Glutamatergic neuron (in vitro differentiated cells): ENCODE measurements at regions not wholly inside any gene's neighbourhood (a gene's known extent, or its start where the extent isn't known, plus 50 kb on each side); places are given as distances from the start of the nearest gene placed in this dataset.
"Not testable (repeated sequence)": the region's sequence is repeated elsewhere in the genome, so short reads cannot be mapped to it uniquely, and the experiment has no call there.

Experiments used
- DNase-seq: peaks from one replicate; pipeline ENCODE4 v3.0.0; 2022
- H3K27ac Mint-ChIP-seq: one replicate; pipeline ENCODE4 v1.8.0; 2020; ENCODE audit warnings: mild to moderate bottlenecking, mixed read lengths, inconsistent platforms; ENCODE audit not compliant: unreplicated experiment
- H3K27me3 Mint-ChIP-seq: one replicate; pipeline ENCODE4 v1.8.0; 2020; ENCODE audit warnings: mild to moderate bottlenecking, moderate library complexity, mixed read lengths, inconsistent platforms; ENCODE audit not compliant: unreplicated experiment
- H3K36me3 Mint-ChIP-seq: one replicate; pipeline ENCODE4 v1.8.0; 2020; ENCODE audit warnings: mild to moderate bottlenecking, mixed read lengths, inconsistent platforms; ENCODE audit not compliant: unreplicated experiment
- H3K4me1 Mint-ChIP-seq: one replicate; pipeline ENCODE4 v1.8.0; 2020; ENCODE audit warnings: mild to moderate bottlenecking, low read depth, mixed read lengths, inconsistent platforms; ENCODE audit not compliant: unreplicated experiment
- H3K4me3 Mint-ChIP-seq: one replicate; pipeline ENCODE4 v1.8.0; 2020; ENCODE audit warnings: mild to moderate bottlenecking, mixed read lengths, inconsistent platforms; ENCODE audit not compliant: unreplicated experiment
- H3K9me3 Mint-ChIP-seq: one replicate; pipeline ENCODE4 v1.8.0; 2020; ENCODE audit warnings: mild to moderate bottlenecking, moderate library complexity, mixed read lengths, inconsistent platforms; ENCODE audit not compliant: unreplicated experiment
- CTCF ChIP-seq: fragments of 200-600 bp; sonication (generic); IDR thresholded peaks from one replicate; pipeline ENCODE4 v1.5.0; 2021; ENCODE audit not compliant: partially characterized antibody, unreplicated experiment

GRCh38 chr16:88263681-88264287 is 119.0 kb upstream of the ZNF469 start:
- H3K4me3 Mint-ChIP-seq, H3K9me3 Mint-ChIP-seq, DNase-seq, H3K27me3 Mint-ChIP-seq, H3K36me3 Mint-ChIP-seq, H3K27ac Mint-ChIP-seq: not testable (repeated sequence)
- peaks cover 15% of the 10 kb centered on the region for H3K4me1 Mint-ChIP-seq

- no peak for TF ChIP-seq CTCF
- no peak overlapping the region for H3K4me3 Mint-ChIP-seq
- H3K4me1 Mint-ChIP-seq: peaks cover 15% of the 10 kb centered on the region
- H3K9me3 Mint-ChIP-seq: peaks cover 6% of the 10 kb centered on the region
- peak; percentile 62 for DNase-seq
- peaks cover 6% of the 10 kb centered on the region for H3K27me3 Mint-ChIP-seq
- no peaks in the 10 kb centered on the region for H3K36me3 Mint-ChIP-seq
- H3K27ac Mint-ChIP-seq: peak overlapping the region; percentile 52
Measured at GRCh38 chr16:88264641-88265285, 118.0 kb upstream of the ZNF469 start.

- H3K36me3 Mint-ChIP-seq, DNase-seq, H3K9me3 Mint-ChIP-seq, H3K27ac Mint-ChIP-seq, H3K4me3 Mint-ChIP-seq, H3K27me3 Mint-ChIP-seq: not testable (repeated sequence)
- peaks cover 14% of the 10 kb centered on the region for H3K4me1 Mint-ChIP-seq
Measured at GRCh38 chr16:88265286-88265938, 117.3 kb upstream of the ZNF469 start.

GRCh38 chr16:88266036-88266435 is 116.7 kb upstream of the ZNF469 start:
- H3K4me1 Mint-ChIP-seq, H3K27me3 Mint-ChIP-seq, H3K4me3 Mint-ChIP-seq: not testable (repeated sequence)

GRCh38 chr16:88266935-88267551 is 115.7 kb upstream of the ZNF469 start:
- not testable (repeated sequence) for H3K27ac Mint-ChIP-seq, H3K36me3 Mint-ChIP-seq, DNase-seq, H3K9me3 Mint-ChIP-seq, H3K4me3 Mint-ChIP-seq, H3K27me3 Mint-ChIP-seq, H3K4me1 Mint-ChIP-seq

More at GRCh38 chr16:88266036-88266435, 116.7 kb upstream of the ZNF469 start:
- H3K9me3 Mint-ChIP-seq, H3K36me3 Mint-ChIP-seq, DNase-seq, H3K27ac Mint-ChIP-seq: not testable (repeated sequence)

GRCh38 chr16:88268186-88268970 is 114.4 kb upstream of the ZNF469 start:
- not testable (repeated sequence) for H3K4me3 Mint-ChIP-seq, H3K36me3 Mint-ChIP-seq, H3K27ac Mint-ChIP-seq, H3K9me3 Mint-ChIP-seq, H3K4me1 Mint-ChIP-seq, DNase-seq, H3K27me3 Mint-ChIP-seq

- H3K4me3 Mint-ChIP-seq, H3K27me3 Mint-ChIP-seq, H3K9me3 Mint-ChIP-seq, DNase-seq, H3K27ac Mint-ChIP-seq, H3K36me3 Mint-ChIP-seq, H3K4me1 Mint-ChIP-seq: not testable (repeated sequence)
Measured at GRCh38 chr16:88270171-88270790, 112.5 kb upstream of the ZNF469 start.

- not testable (repeated sequence) for H3K36me3 Mint-ChIP-seq, H3K4me1 Mint-ChIP-seq, H3K4me3 Mint-ChIP-seq, DNase-seq, H3K27me3 Mint-ChIP-seq, H3K27ac Mint-ChIP-seq, H3K9me3 Mint-ChIP-seq
Measured at GRCh38 chr16:88271296-88271695, 111.5 kb upstream of the ZNF469 start.

GRCh38 chr16:88271776-88272175 is 111.0 kb upstream of the ZNF469 start:
- not testable (repeated sequence) for DNase-seq, H3K36me3 Mint-ChIP-seq, H3K27ac Mint-ChIP-seq, H3K4me3 Mint-ChIP-seq, H3K9me3 Mint-ChIP-seq, H3K4me1 Mint-ChIP-seq, H3K27me3 Mint-ChIP-seq

GRCh38 chr16:88272437-88272836 is 110.3 kb upstream of the ZNF469 start:
- not testable (repeated sequence) for H3K27me3 Mint-ChIP-seq, H3K27ac Mint-ChIP-seq

More at GRCh38 chr16:88272437-88272836, 110.3 kb upstream of the ZNF469 start:
- H3K4me3 Mint-ChIP-seq, H3K36me3 Mint-ChIP-seq, H3K9me3 Mint-ChIP-seq, DNase-seq, H3K4me1 Mint-ChIP-seq: not testable (repeated sequence)
